Mucosa of descending colon (tissue), 3 donors: ENCODE measurements at regions not wholly inside any gene's neighbourhood (a gene's known extent, or its start where the extent isn't known, plus 50 kb on each side); places are given as distances from the start of the nearest gene placed in this dataset.
A peak's percentile ranks its signal among the peaks of the same experiment; 100 is the strongest.

Source experiments
- ATAC-seq: fragments of 200-7000 bp; cut with Tn5 transposase; one replicate; pipeline ENCODE4 v1.9.1; 2020; ENCODE audit warnings: mild to moderate bottlenecking, moderate library complexity
- DNase-seq, 3 donors: peaks; one replicate each; pipeline ENCODE4 v3.0.0-alpha.2; 2020
- H3K36me3 ChIP-seq: fragments of 200-600 bp; one replicate; pipeline ENCODE4 v1.8.0; 2021; ENCODE audit warnings: low read depth, mild to moderate bottlenecking
- H3K4me1 ChIP-seq: fragments of 200-600 bp; one replicate; pipeline ENCODE4 v1.8.0; 2021; ENCODE audit warnings: low read depth, mild to moderate bottlenecking
- H3K4me3 ChIP-seq: fragments of 200-600 bp; one replicate; pipeline ENCODE4 v1.8.0; 2021; ENCODE audit warnings: mild to moderate bottlenecking
- H3K9me3 ChIP-seq: fragments of 200-600 bp; one replicate; pipeline ENCODE4 v1.8.0; 2021; ENCODE audit warnings: mild to moderate bottlenecking
- CTCF ChIP-seq: fragments of 200-600 bp; IDR thresholded peaks from one replicate; pipeline ENCODE4 v1.8.0; 2022; ENCODE audit warnings: antibody characterized with exemption, mild to moderate bottlenecking
- intact Hi-C, 2 donors: fragments of 100-400 bp; cut with DNase I in 1 of 2; cut with micrococcal nuclease in 1 of 2; formaldehyde crosslinking; loops; one replicate each; pipeline versions ENCODE4 v1.11.0 to v1.11.1; 2022; cut with DNase I, micrococcal nuclease
- donor health status: DM: no; HTN: no; CAD: no; lungs with moderate emphysema.
- donor health status: DM: no; HTN: no; CAD: no.
- donor health status: DM: no; HTN: yes; CAD: no.

- H3K4me3 ChIP-seq: no peak overlapping the region
- no peaks in the 10 kb centered on the region for H3K4me1 ChIP-seq
- TF ChIP-seq CTCF: no peak
- no peaks in the 10 kb centered on the region for H3K36me3 ChIP-seq
- ATAC-seq (no peak), DNase-seq (peak in 1 of 3 donors; percentile 43)
- intact Hi-C loops: no loop called here
- H3K9me3 ChIP-seq: no peaks in the 10 kb centered on the region
These were observed 204.0 kb downstream of the DLL1 start for GRCh38 chr6:170086639-170087420.

GRCh38 chr6:170085475-170086401, 205.1 kb downstream of the DLL1 start:
- no peak overlapping the region for H3K4me3 ChIP-seq
- TF ChIP-seq CTCF: no peak
- no peaks in the 10 kb centered on the region for H3K4me1 ChIP-seq
- H3K9me3 ChIP-seq: no peaks in the 10 kb centered on the region
- intact Hi-C loops: no loop called here
- no peaks in the 10 kb centered on the region for H3K36me3 ChIP-seq
- ATAC-seq (no peak), DNase-seq (peak in 1 of 3 donors; percentile 32)

GRCh38 chr6:170084166-170084730, 206.6 kb downstream of the DLL1 start:
- no peak overlapping the region for H3K4me3 ChIP-seq
- no peak for TF ChIP-seq CTCF
- no peaks in the 10 kb centered on the region for H3K36me3 ChIP-seq
- DNase-seq: no peak
- no peak for ATAC-seq
- no peaks in the 10 kb centered on the region for H3K9me3 ChIP-seq
- intact Hi-C loops: no loop called here
- no peaks in the 10 kb centered on the region for H3K4me1 ChIP-seq

GRCh38 chr6:170083236-170084051, 207.4 kb downstream of the DLL1 start:
- TF ChIP-seq CTCF: no peak
- H3K4me1 ChIP-seq: no peaks in the 10 kb centered on the region
- intact Hi-C loops: no loop called here
- no peaks in the 10 kb centered on the region for H3K9me3 ChIP-seq
- DNase-seq: no peak
- no peak for ATAC-seq
- H3K36me3 ChIP-seq: no peaks in the 10 kb centered on the region
- H3K4me3 ChIP-seq: no peak overlapping the region

- H3K4me3 ChIP-seq: no peak overlapping the region
- no peak for DNase-seq
- no peaks in the 10 kb centered on the region for H3K4me1 ChIP-seq
- no peaks in the 10 kb centered on the region for H3K36me3 ChIP-seq
- no peak for TF ChIP-seq CTCF
- ATAC-seq: no peak
- intact Hi-C loops: no loop called here
- no peaks in the 10 kb centered on the region for H3K9me3 ChIP-seq
These were observed 208.2 kb downstream of the DLL1 start for GRCh38 chr6:170082531-170083187.
